ENCODE measurements at regions not wholly inside any gene's neighbourhood (a gene's known extent, or its start where the extent isn't known, plus 50 kb on each side); places are given as distances from the start of the nearest gene placed in this dataset.

DNA sequence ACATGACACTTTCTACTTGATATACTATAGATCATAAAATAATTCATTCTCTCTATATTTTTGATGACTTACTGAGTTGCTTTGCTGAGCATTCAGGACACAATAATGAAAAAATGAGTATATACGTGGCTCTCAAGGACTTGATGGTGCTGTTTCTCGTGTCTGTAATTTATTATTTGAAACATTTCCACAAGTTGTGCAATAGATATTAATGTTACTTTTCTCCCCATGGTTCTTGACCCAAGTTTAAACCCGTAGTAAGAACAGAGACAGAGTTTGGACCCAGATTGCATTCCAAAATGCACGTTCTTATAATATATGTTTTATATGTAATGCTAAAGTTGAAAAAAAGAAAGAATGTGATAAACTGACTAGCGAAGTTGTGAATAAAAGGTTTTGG, 94.2 kb upstream of the FAM3C start:
- intact Hi-C loops (cut with DNase I): no loop called here
- H3K4me3 ChIP-seq: no peak overlapping the region
- TF ChIP-seq, protein P1, sequence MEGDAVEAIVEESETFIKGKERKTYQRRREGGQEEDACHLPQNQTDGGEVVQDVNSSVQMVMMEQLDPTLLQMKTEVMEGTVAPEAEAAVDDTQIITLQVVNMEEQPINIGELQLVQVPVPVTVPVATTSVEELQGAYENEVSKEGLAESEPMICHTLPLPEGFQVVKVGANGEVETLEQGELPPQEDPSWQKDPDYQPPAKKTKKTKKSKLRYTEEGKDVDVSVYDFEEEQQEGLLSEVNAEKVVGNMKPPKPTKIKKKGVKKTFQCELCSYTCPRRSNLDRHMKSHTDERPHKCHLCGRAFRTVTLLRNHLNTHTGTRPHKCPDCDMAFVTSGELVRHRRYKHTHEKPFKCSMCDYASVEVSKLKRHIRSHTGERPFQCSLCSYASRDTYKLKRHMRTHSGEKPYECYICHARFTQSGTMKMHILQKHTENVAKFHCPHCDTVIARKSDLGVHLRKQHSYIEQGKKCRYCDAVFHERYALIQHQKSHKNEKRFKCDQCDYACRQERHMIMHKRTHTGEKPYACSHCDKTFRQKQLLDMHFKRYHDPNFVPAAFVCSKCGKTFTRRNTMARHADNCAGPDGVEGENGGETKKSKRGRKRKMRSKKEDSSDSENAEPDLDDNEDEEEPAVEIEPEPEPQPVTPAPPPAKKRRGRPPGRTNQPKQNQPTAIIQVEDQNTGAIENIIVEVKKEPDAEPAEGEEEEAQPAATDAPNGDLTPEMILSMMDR (IDR thresholded peaks at IDR 0.05): no peak
- TF ChIP-seq POLR2A (IDR thresholded peaks at IDR 0.05): no peak
- peaks cover 4 to 19% (median 5%) of the 10 kb centered on the region in 3 donors for H3K4me1 ChIP-seq
- H3K27ac ChIP-seq: no peak overlapping the region
- H3K36me3 ChIP-seq: no peaks in the 10 kb centered on the region
- H3K27me3 ChIP-seq: no peaks in the 10 kb centered on the region
- DNase-seq: no peak
- no peaks in the 10 kb centered on the region for H3K9me3 ChIP-seq
- 86 to 90% methylated on average over 5 of the region's 5 CpGs for WGBS, 2 donors

DNA sequence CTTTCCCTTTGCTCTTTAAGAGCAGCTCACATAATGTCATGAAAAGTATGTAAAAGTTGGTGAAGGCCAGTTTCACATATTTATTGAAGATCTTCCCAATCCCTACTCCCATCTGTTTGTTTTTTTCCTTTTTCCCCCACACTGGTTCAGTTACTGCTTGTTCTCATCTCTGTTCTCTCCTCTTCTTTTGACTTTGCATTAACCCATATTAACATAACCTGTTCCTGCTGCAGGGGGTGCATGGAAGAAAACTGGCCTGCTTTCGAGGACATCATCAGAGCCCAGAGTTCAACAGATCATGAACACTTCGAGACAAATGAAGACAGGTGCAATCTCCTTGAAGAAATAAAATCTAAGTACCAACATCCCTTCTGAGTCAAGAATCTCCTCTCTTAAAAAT, 93.3 kb upstream of the FAM3C start:
- Histone ChIP-seq H3K27me3 (no peaks in the 10 kb centered on the region), H3K27ac (no peak overlapping the region), H3K36me3 (no peaks in the 10 kb centered on the region), H3K4me1 (peaks cover 6 to 27% (median 8%) of the 10 kb centered on the region in 3 donors), H3K4me3 (no peak overlapping the region), H3K9me3 (no peaks in the 10 kb centered on the region)
- intact Hi-C loops (cut with DNase I): no loop called here
- TF ChIP-seq, protein P1 (IDR thresholded peaks at IDR 0.05): no peak
- no peak for TF ChIP-seq POLR2A (IDR thresholded peaks at IDR 0.05)
- WGBS, 2 donors: 83 to 94% methylated on average over 2 of the region's 2 CpGs
- DNase-seq: no peak

DNA sequence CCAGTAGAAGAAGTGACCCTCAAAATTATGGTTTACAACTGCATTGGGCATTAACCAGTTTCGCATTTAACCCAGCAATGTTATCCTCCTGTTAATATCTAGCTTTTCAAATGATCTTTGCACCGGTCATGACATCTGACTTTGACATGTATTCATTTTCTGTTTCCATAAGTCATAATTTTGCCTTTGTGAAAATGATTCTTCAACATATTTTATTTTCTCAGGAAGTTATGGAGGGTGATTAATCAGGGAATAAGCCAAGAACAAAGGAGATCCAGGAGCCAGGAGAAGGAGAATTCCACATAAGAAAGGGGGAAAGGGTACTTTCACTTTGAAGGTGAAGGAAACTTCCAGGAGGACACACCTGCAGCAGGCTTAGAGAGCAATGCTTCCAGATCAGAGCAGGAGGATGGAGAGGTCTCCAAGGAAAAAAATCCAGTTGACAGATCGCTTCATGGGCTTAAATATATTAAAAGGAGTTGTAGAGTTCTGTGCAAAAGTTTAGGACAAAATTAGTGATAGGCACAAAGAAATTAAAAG, 92.1 kb upstream of the FAM3C start:
- intact Hi-C loops (cut with DNase I): no loop called here
- Histone ChIP-seq H3K27ac (no peak overlapping the region), H3K27me3 (no peaks in the 10 kb centered on the region), H3K4me3 (no peak overlapping the region), H3K9me3 (no peaks in the 10 kb centered on the region), H3K36me3 (no peaks in the 10 kb centered on the region), H3K4me1 (peaks cover 6 to 40% (median 8%) of the 10 kb centered on the region in 3 donors)
- no peak for TF ChIP-seq POLR2A (IDR thresholded peaks at IDR 0.05)
- TF ChIP-seq, protein P1 (IDR thresholded peaks at IDR 0.05): no peak
- 78 to 84% methylated on average over 3 of the region's 3 CpGs for WGBS, 2 donors
- DNase-seq: no peak

DNA sequence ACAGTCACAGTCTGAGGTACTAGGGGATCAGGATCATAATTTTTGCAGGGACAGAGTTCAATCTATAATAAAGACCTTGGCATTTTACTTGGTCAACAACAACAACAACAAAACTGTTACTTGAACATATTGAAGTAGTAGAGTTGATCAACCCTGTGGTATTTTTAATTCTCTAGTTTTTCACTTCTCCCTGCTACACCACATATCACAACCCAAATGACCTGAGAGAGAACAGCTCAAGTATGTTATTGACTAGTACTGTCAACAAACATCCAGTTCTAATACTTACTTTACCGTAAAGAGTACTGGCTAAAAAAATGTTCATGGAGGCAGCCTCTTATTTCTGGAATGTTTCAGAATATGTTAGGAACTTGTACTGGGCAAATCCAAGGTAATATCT, 90.5 kb upstream of the FAM3C start:
- Histone ChIP-seq H3K27me3 (no peaks in the 10 kb centered on the region), H3K4me3 (no peak overlapping the region), H3K9me3 (no peaks in the 10 kb centered on the region), H3K27ac (peak overlapping the region in 1 of 4 donors; percentile 4), H3K36me3 (no peaks in the 10 kb centered on the region), H3K4me1 (peaks cover 6 to 56% (median 8%) of the 10 kb centered on the region in 3 donors)
- DNase-seq: no peak
- TF ChIP-seq, protein P1 (IDR thresholded peaks at IDR 0.05): no peak
- no peak for TF ChIP-seq POLR2A (IDR thresholded peaks at IDR 0.05)
- 89 to 92% methylated on average over 1 of the region's 1 CpG for WGBS, 2 donors
- intact Hi-C loops (cut with DNase I): no loop called here

DNA sequence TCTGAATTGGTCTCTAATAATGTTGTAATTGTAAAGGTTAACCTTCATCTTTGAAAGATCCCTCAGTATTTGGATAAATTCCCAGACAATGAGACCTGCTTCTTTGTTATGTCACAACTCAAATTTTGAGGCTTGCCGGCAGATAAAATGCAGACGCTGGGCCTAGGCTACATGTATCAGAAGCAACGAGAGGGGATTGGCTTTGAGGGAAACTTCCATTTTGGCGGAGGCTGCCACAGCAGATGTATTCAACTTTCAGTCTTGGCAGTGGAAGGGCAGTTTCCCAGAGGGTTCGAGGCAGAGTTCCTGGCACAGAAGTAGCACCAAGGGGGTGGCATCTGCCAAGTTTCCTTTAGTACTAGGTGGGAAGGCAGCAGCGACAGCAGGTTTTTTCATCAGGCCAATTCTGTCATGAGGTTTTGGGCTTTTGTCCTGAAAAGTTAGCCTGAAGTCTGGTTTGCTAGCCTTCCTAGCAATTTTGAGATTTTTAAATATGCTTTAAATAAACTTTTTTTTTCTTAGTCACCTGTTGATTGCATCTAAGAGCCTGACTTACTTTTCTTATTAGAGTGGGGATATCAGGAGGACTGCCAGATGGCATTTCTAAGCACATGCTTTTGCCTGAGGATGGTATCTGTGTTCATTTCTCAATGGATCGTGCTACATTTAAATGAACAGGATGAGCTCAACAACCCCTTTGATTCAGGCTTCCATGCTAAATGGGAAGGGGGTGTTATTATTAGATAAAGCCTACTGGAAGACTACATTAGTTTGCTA, 89.5 kb upstream of the FAM3C start:
- peak overlapping the region in 3 of 4 donors; percentile 52 to 62 (median 62) for H3K27ac ChIP-seq
- intact Hi-C loops (cut with DNase I): no loop called here
- peaks cover 6 to 65% (median 12%) of the 10 kb centered on the region in 3 donors for H3K4me1 ChIP-seq

More for the DNA sequence above, 89.5 kb upstream of the FAM3C start:
- Histone ChIP-seq H3K9me3 (no peaks in the 10 kb centered on the region), H3K36me3 (no peaks in the 10 kb centered on the region), H3K27me3 (no peaks in the 10 kb centered on the region), H3K4me3 (no peak overlapping the region)
- WGBS, 2 donors: 46 to 65% methylated on average over 6 to 7 of the region's 7 CpGs
- TF ChIP-seq, protein P1 (IDR thresholded peaks at IDR 0.05): no peak
- no peak for TF ChIP-seq POLR2A (IDR thresholded peaks at IDR 0.05)
- no peak for DNase-seq

Measured in esophagus squamous epithelium (tissue), 5 donors.